ENCODE measurements at regions not wholly inside any gene's neighbourhood (a gene's known extent, or its start where the extent isn't known, plus 50 kb on each side); places are given as distances from the start of the nearest gene placed in this dataset.

- TF ChIP-seq EZH2phosphoT487 (IDR thresholded peaks at IDR 0.05; ENCODE audit: insufficient read depth, low read depth) (no peak), EZH2 (IDR thresholded peaks at IDR 0.05; ENCODE audit: insufficient read depth, poor library complexity, severe bottlenecking) (no peak)
Measured at GRCh38 chr5:142239394-142240159, 85.2 kb downstream of the SPRY4 start.
